ENCODE measurements at regions not wholly inside any gene's neighbourhood (a gene's known extent, or its start where the extent isn't known, plus 50 kb on each side); places are given as distances from the start of the nearest gene placed in this dataset.

DNA sequence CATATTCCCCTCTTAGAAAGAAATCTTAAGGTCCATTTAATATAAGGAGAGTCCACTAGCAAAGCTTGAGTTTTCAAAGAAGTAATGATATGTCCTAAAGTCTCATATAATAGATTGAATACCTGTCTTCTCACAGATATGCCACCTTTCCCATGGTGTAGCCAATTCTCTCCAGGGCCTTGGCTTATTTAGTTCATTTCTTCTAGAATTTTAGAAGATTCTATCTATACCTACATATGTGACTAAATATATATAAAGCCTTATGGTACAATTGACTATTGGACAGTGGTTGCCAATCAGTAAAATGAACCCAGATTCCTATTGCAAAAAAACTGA, 370.7 kb upstream of the MAF start:
- TF ChIP-seq, protein P1, sequence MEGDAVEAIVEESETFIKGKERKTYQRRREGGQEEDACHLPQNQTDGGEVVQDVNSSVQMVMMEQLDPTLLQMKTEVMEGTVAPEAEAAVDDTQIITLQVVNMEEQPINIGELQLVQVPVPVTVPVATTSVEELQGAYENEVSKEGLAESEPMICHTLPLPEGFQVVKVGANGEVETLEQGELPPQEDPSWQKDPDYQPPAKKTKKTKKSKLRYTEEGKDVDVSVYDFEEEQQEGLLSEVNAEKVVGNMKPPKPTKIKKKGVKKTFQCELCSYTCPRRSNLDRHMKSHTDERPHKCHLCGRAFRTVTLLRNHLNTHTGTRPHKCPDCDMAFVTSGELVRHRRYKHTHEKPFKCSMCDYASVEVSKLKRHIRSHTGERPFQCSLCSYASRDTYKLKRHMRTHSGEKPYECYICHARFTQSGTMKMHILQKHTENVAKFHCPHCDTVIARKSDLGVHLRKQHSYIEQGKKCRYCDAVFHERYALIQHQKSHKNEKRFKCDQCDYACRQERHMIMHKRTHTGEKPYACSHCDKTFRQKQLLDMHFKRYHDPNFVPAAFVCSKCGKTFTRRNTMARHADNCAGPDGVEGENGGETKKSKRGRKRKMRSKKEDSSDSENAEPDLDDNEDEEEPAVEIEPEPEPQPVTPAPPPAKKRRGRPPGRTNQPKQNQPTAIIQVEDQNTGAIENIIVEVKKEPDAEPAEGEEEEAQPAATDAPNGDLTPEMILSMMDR (IDR thresholded peaks at IDR 0.05) = no peak
- TF ChIP-seq POLR2A (IDR thresholded peaks at IDR 0.05) = no peak

Measured in lower leg skin (tissue), 3 donors.